ENCODE measurements at regions not wholly inside any gene's neighbourhood (a gene's known extent, or its start where the extent isn't known, plus 50 kb on each side); places are given as distances from the start of the nearest gene placed in this dataset.

GRCh38 chr3:148147903-148148302, 549.8 kb upstream of the AGTR1 start:
- Histone ChIP-seq H3K27ac (replicated peaks) (no peak overlapping the region), H3K27me3 (ENCODE audit: insufficient read depth, poor library complexity, severe bottlenecking) (no peaks in the 10 kb centered on the region), H3K4me3 (replicated peaks; ENCODE audit: insufficient read depth, low read length) (no peak overlapping the region)
- TF ChIP-seq, protein P1, sequence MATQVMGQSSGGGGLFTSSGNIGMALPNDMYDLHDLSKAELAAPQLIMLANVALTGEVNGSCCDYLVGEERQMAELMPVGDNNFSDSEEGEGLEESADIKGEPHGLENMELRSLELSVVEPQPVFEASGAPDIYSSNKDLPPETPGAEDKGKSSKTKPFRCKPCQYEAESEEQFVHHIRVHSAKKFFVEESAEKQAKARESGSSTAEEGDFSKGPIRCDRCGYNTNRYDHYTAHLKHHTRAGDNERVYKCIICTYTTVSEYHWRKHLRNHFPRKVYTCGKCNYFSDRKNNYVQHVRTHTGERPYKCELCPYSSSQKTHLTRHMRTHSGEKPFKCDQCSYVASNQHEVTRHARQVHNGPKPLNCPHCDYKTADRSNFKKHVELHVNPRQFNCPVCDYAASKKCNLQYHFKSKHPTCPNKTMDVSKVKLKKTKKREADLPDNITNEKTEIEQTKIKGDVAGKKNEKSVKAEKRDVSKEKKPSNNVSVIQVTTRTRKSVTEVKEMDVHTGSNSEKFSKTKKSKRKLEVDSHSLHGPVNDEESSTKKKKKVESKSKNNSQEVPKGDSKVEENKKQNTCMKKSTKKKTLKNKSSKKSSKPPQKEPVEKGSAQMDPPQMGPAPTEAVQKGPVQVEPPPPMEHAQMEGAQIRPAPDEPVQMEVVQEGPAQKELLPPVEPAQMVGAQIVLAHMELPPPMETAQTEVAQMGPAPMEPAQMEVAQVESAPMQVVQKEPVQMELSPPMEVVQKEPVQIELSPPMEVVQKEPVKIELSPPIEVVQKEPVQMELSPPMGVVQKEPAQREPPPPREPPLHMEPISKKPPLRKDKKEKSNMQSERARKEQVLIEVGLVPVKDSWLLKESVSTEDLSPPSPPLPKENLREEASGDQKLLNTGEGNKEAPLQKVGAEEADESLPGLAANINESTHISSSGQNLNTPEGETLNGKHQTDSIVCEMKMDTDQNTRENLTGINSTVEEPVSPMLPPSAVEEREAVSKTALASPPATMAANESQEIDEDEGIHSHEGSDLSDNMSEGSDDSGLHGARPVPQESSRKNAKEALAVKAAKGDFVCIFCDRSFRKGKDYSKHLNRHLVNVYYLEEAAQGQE (IDR thresholded peaks at IDR 0.05; ENCODE audit: insufficient replicate concordance, low read depth): no peak
- TF ChIP-seq CTCF (IDR thresholded peaks at IDR 0.05; ENCODE audit: insufficient read depth, low read length): no peak
- TF ChIP-seq GABPA (IDR thresholded peaks at IDR 0.05; ENCODE audit: low read depth): no peak
- TF ChIP-seq SPI1 (IDR thresholded peaks at IDR 0.05; ENCODE audit: borderline replicate concordance, low read depth): no peak
- TF ChIP-seq POLR2AphosphoS5 (IDR thresholded peaks at IDR 0.05; ENCODE audit: low read depth): no peak
- DNase-seq (ENCODE audit: low read depth in 1 of 2, low spot score in 1 of 2): no peak

DNA sequence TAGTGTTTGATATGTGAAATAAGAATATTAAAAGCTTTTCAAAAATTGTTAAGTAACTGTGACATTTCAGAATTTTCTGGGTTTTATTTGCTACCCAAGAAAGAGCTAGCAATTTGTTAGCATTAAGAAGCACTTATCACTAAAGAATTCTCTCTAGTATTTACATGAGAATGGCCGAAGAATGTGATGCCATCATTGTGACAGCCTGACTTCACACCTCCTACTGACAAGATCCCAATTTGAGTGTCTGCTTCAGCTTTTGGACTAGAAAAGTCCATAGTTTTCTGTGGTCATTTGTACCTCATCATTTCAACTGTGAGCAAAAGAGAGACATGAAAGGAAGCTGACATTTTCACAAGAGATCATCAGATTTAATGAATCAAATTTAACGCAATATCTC, 548.1 kb upstream of the AGTR1 start:
- no peak for DNase-seq (ENCODE audit: low read depth in 1 of 2, low spot score in 1 of 2)
- Histone ChIP-seq H3K4me3 (replicated peaks; ENCODE audit: insufficient read depth, low read length) (no peak overlapping the region), H3K27me3 (ENCODE audit: insufficient read depth, poor library complexity, severe bottlenecking) (no peaks in the 10 kb centered on the region), H3K27ac (replicated peaks) (no peak overlapping the region)
- TF ChIP-seq POLR2AphosphoS5 (IDR thresholded peaks at IDR 0.05; ENCODE audit: low read depth) (no peak), GABPA (IDR thresholded peaks at IDR 0.05; ENCODE audit: low read depth) (no peak), CTCF (IDR thresholded peaks at IDR 0.05; ENCODE audit: insufficient read depth, low read length) (no peak)

- H3K27ac ChIP-seq (replicated peaks): no peak overlapping the region
- TF ChIP-seq SPI1 (IDR thresholded peaks at IDR 0.05; ENCODE audit: borderline replicate concordance, low read depth) (no peak), POLR2AphosphoS5 (IDR thresholded peaks at IDR 0.05; ENCODE audit: low read depth) (no peak), GABPA (IDR thresholded peaks at IDR 0.05; ENCODE audit: low read depth) (no peak), CTCF (IDR thresholded peaks at IDR 0.05; ENCODE audit: insufficient read depth, low read length) (no peak)
- TF ChIP-seq, protein P1 (IDR thresholded peaks at IDR 0.05; ENCODE audit: insufficient replicate concordance, low read depth): no peak
- DNase-seq (ENCODE audit: low read depth in 1 of 2, low spot score in 1 of 2): no peak
- H3K4me3 ChIP-seq (replicated peaks; ENCODE audit: insufficient read depth, low read length): no peak overlapping the region
- H3K27me3 ChIP-seq (ENCODE audit: insufficient read depth, poor library complexity, severe bottlenecking): no peaks in the 10 kb centered on the region
Measured at GRCh38 chr3:148150141-148150540, 547.6 kb upstream of the AGTR1 start.

DNA sequence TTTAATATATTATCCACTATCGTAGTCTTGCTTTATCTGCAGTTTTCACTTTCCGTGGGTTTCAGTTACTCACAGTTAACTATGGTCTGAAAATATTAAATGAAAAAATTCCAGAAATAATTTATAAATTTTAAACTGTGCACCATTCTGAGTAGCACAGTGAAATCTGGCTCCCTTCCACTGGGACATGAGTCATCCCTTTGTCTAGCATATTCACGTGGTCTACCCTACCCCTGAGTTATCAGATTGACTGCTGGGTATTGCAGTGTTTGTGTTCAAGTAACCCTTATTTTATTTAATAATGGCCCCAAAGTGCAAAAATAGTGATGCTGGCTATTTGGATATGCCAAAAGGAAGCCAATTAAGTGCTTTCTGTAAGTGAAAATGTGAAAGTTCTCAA, 539.5 kb upstream of the AGTR1 start:
- H3K27ac ChIP-seq (replicated peaks): no peak overlapping the region
- H3K4me3 ChIP-seq (replicated peaks; ENCODE audit: insufficient read depth, low read length): no peak overlapping the region
- no peak for DNase-seq (ENCODE audit: low read depth in 1 of 2, low spot score in 1 of 2)
- TF ChIP-seq POLR2AphosphoS5 (IDR thresholded peaks at IDR 0.05; ENCODE audit: low read depth): no peak
- no peak for TF ChIP-seq GABPA (IDR thresholded peaks at IDR 0.05; ENCODE audit: low read depth)
- TF ChIP-seq SPI1 (IDR thresholded peaks at IDR 0.05; ENCODE audit: borderline replicate concordance, low read depth): no peak
- TF ChIP-seq, protein P1 (IDR thresholded peaks at IDR 0.05; ENCODE audit: insufficient replicate concordance, low read depth): no peak
- no peak for TF ChIP-seq CTCF (IDR thresholded peaks at IDR 0.05; ENCODE audit: insufficient read depth, low read length)
- no peaks in the 10 kb centered on the region for H3K27me3 ChIP-seq (ENCODE audit: insufficient read depth, poor library complexity, severe bottlenecking)

All from HL-60 (cell line).